GM12878 (cell line): ENCODE measurements at regions not wholly inside any gene's neighbourhood (a gene's known extent, or its start where the extent isn't known, plus 50 kb on each side); places are given as distances from the start of the nearest gene placed in this dataset.

Experiments
- ATAC-seq: fragments of 200-7000 bp; cut with Tn5 transposase; 3 replicates; pipeline ENCODE4 v1.9.1; 2020; ENCODE audit warnings: mild to moderate bottlenecking, moderate library complexity
- BruUV-seq: library from RNA; stranded (reverse); fragments of 400-500 nt; replicated peaks from 2 replicates; lab custom pipeline; 2021; lab: Mats Ljungman, UMichigan
- CTCF ChIA-PET: fragments of 300-600 bp; sonication (Branson Sonifier 250); formaldehyde crosslinking; extraction: SDS; loops from one replicate; lab custom pipeline; 2021; ENCODE audit warnings: inconsistent platforms; lab: Yijun Ruan, JAX
- POLR2A ChIA-PET: fragments of 350-600 bp; formaldehyde crosslinking; extraction: SDS; loops from one replicate; lab custom pipeline; 2021; ENCODE audit warnings: inconsistent platforms; lab: Charles Lee
- RAD21 ChIA-PET: fragments of 300-600 bp; sonication (Branson Sonifier 250); formaldehyde crosslinking; loops from one replicate; lab custom pipeline; 2023; ENCODE audit warnings: antibody characterized with exemption; ENCODE audit not compliant: unreplicated experiment; lab: Charles Lee
- SMC1A ChIA-PET: fragments of 300-600 bp; sonication (Branson Sonifier 250); formaldehyde crosslinking; loops from one replicate; lab custom pipeline; 2023; ENCODE audit not compliant: unreplicated experiment, uncharacterized antibody; lab: Charles Lee
- DNase-seq: peaks from one replicate; pipeline ENCODE4 v3.0.0-alpha.2; 2011; ENCODE audit warnings: low read depth, low spot score
- FAIRE-seq: peaks from 3 replicates; lab custom pipeline; 2011; peaks lifted over from hg19 to GRCh38; lab: Jason Lieb, UNC
- H2AFZ ChIP-seq: 2 replicates; pipeline ENCODE4 v1.6.0; 2011; ENCODE audit warnings: low read depth, low read length, control low read depth; ENCODE audit not compliant: control insufficient read depth
- H3K27ac ChIP-seq: 2 replicates; pipeline ENCODE4 v1.5.1; 2011; ENCODE audit warnings: control low read depth; ENCODE audit not compliant: control insufficient read depth, insufficient read depth
- H3K27me3 ChIP-seq, 2 experiments: replicated peaks in 1 of 2; 2 replicates each; pipeline versions ENCODE4 v1.6.0 to v1.6.1; 2011; ENCODE audit warnings: low read length in 1 of 2; ENCODE audit not compliant: control insufficient read depth in 2 of 2, insufficient read depth in 2 of 2
- H3K36me3 ChIP-seq, 2 experiments: 2 replicates each; pipeline ENCODE4 v1.5.1; 2011; ENCODE audit warnings: low read length in 1 of 2; ENCODE audit not compliant: control insufficient read depth in 2 of 2, insufficient read depth in 2 of 2
- H3K4me1 ChIP-seq: 2 replicates; pipeline ENCODE4 v1.6.1; 2011; ENCODE audit warnings: mild to moderate bottlenecking, low read length, moderate library complexity, mixed read lengths; ENCODE audit not compliant: control insufficient read depth, insufficient read depth
- H3K4me2 ChIP-seq: 2 replicates; pipeline ENCODE4 v1.6.0; 2011; ENCODE audit warnings: control low read depth; ENCODE audit not compliant: control insufficient read depth, insufficient read depth
- H3K4me3 ChIP-seq: fragments of 200-600 bp; sonication (generic); 2 replicates; pipeline ENCODE4 v1.5.1; 2016
- H3K79me2 ChIP-seq: 2 replicates; pipeline ENCODE4 v1.6.0; 2011; ENCODE audit warnings: low read length; ENCODE audit not compliant: control insufficient read depth, insufficient read depth
- H3K9ac ChIP-seq: 2 replicates; pipeline ENCODE4 v1.8.0; 2011; ENCODE audit warnings: low read length, control low read depth, mixed read lengths; ENCODE audit not compliant: control insufficient read depth, insufficient read depth
- H3K9me3 ChIP-seq: replicated peaks from 3 replicates; pipeline ENCODE4 v1.5.1; 2011; ENCODE audit warnings: mild to moderate bottlenecking, low read length; ENCODE audit not compliant: control insufficient read depth, insufficient read depth
- H4K20me1 ChIP-seq: 2 replicates; pipeline ENCODE4 v1.6.0; 2011; ENCODE audit not compliant: control insufficient read depth, insufficient read depth
- BMI1 ChIP-seq: fragments of 450-650 bp; IDR thresholded peaks from 2 replicates; pipeline ENCODE4 v1.6.1; 2016; ENCODE audit warnings: mild to moderate bottlenecking, moderate library complexity, borderline replicate concordance
- EED ChIP-seq: sonication (generic); IDR thresholded peaks from 2 replicates; pipeline ENCODE4 v1.6.1; 2016; ENCODE audit warnings: antibody characterized with exemption, low read depth
- HDGF ChIP-seq: fragments of 450-650 bp; IDR thresholded peaks from 2 replicates; pipeline ENCODE4 v1.6.1; 2016; ENCODE audit warnings: antibody characterized with exemption
- KLF5 ChIP-seq: fragments of 450-650 bp; IDR thresholded peaks from 2 replicates; pipeline ENCODE4 v1.6.1; 2014; ENCODE audit warnings: mild to moderate bottlenecking; ENCODE audit not compliant: partially characterized antibody
- NBN ChIP-seq: fragments of 450-650 bp; IDR thresholded peaks from 2 replicates; pipeline ENCODE4 v1.6.1; 2016
- RAD51 ChIP-seq: fragments of 450-650 bp; IDR thresholded peaks from 2 replicates; pipeline ENCODE4 v1.6.1; 2016; ENCODE audit warnings: moderate library complexity, mild to moderate bottlenecking, inconsistent platforms
- TCF3 ChIP-seq: IDR thresholded peaks from 2 replicates; pipeline ENCODE4 v1.6.1; 2012; ENCODE audit warnings: low read depth, mild to moderate bottlenecking, low read length, borderline replicate concordance; ENCODE audit not compliant: insufficient read depth
- ZNF207 ChIP-seq: fragments of 450-650 bp; IDR thresholded peaks from 2 replicates; pipeline ENCODE4 v1.6.1; 2014; ENCODE audit warnings: antibody characterized with exemption, mild to moderate bottlenecking, borderline replicate concordance
- ZNF274 ChIP-seq: IDR thresholded peaks from one replicate; pipeline ENCODE4 v1.8.0; 2011; ENCODE audit not compliant: insufficient read length, insufficient read depth
- ZNF622 ChIP-seq: fragments of 450-650 bp; IDR thresholded peaks from 2 replicates; pipeline ENCODE4 v1.6.1; 2017; ENCODE audit warnings: mild to moderate bottlenecking, inconsistent platforms
- WGBS: methylation state at CpG from one replicate; pipeline ENCODE4 v1.1.6; 2016; ENCODE audit warnings: low lambda C conversion rate; ENCODE audit not compliant: insufficient replicate concordance, insufficient coverage; ENCODE audit errors: missing lambda C conversion rate; 5-methylcytosine and 5-hydroxymethylcytosine counted together
- in situ Hi-C: fragments of 300-500 bp; cut with MboI; formaldehyde crosslinking; loops from 9 replicates; pipeline ENCODE4 v1.14.3; 2018; ENCODE audit warnings: mixed read lengths
- intact Hi-C: fragments of 100-400 bp; cut with micrococcal nuclease; formaldehyde crosslinking; loops from one replicate; pipeline ENCODE4 v1.14.2; 2022; ENCODE audit not compliant: unreplicated experiment
- TF ChIP-seq, protein P1 (sequence below): IDR thresholded peaks from 2 replicates; pipeline ENCODE4 v1.6.1; 2012; ENCODE audit warnings: low read depth, low read length, improper control_type of control experiment
- TF ChIP-seq, protein P2 (sequence below): fragments of 150-350 bp; IDR thresholded peaks from 2 replicates; pipeline ENCODE4 v1.6.1; 2014; ENCODE audit warnings: mild to moderate bottlenecking, low read depth, low read length

DNA sequence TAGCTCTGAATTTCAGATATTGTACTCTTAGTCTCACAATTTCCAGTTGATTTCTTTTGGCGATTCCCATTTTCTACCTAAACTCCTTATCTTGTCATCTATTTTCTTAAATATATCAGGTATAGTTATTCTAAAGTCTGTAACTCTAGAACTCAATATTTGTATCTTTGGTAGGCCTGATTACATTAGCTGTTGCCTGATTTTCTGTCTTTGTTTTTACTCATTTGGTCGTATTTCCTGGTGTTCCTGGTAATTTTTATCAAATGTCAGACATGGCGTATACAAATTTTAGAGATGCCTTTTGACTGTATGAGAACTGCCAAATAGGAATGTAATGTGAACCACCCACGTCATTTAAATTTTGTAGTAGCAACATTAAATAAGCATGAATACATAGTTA, 266.7 kb downstream of the ZNF536 start:
- Histone ChIP-seq H3K4me3 (no peak overlapping the region), H3K27me3 (no peaks in the 10 kb centered on the region), H4K20me1 (no peaks in the 10 kb centered on the region), H3K9me3 (no peaks in the 10 kb centered on the region), H2AFZ (no peak overlapping the region), H3K4me1 (no peaks in the 10 kb centered on the region), H3K27ac (no peak overlapping the region), H3K36me3 (no peaks in the 10 kb centered on the region), H3K9ac (no peak overlapping the region), H3K4me2 (no peak overlapping the region), H3K79me2 (no peaks in the 10 kb centered on the region)
- intact Hi-C loops (no loop called here), in situ Hi-C loops (no loop called here)
- TF ChIP-seq BMI1 (no peak), HDGF (no peak), EED (no peak), ZNF207 (no peak), ZNF274 (no peak), NBN (no peak), TCF3 (no peak), RAD51 (no peak), ZNF622 (no peak), KLF5 (no peak)
- TF ChIP-seq, protein P1, sequence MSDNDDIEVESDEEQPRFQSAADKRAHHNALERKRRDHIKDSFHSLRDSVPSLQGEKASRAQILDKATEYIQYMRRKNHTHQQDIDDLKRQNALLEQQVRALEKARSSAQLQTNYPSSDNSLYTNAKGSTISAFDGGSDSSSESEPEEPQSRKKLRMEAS: no peak
- TF ChIP-seq, protein P2, sequence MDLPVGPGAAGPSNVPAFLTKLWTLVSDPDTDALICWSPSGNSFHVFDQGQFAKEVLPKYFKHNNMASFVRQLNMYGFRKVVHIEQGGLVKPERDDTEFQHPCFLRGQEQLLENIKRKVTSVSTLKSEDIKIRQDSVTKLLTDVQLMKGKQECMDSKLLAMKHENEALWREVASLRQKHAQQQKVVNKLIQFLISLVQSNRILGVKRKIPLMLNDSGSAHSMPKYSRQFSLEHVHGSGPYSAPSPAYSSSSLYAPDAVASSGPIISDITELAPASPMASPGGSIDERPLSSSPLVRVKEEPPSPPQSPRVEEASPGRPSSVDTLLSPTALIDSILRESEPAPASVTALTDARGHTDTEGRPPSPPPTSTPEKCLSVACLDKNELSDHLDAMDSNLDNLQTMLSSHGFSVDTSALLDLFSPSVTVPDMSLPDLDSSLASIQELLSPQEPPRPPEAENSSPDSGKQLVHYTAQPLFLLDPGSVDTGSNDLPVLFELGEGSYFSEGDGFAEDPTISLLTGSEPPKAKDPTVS: no peak
- FAIRE-seq: no peak
- ChIA-PET CTCF (no interaction called here), RAD21 (no interaction called here), SMC1A (no interaction called here), POLR2A (no interaction called here)
- WGBS: 12% methylated on average over 4 of the region's 4 CpGs
- ATAC-seq: no peak
- DNase-seq: no peak
- BruUV-seq: no TSS peak
